ENCODE measurements at regions not wholly inside any gene's neighbourhood (a gene's known extent, or its start where the extent isn't known, plus 50 kb on each side); places are given as distances from the start of the nearest gene placed in this dataset.

DNA sequence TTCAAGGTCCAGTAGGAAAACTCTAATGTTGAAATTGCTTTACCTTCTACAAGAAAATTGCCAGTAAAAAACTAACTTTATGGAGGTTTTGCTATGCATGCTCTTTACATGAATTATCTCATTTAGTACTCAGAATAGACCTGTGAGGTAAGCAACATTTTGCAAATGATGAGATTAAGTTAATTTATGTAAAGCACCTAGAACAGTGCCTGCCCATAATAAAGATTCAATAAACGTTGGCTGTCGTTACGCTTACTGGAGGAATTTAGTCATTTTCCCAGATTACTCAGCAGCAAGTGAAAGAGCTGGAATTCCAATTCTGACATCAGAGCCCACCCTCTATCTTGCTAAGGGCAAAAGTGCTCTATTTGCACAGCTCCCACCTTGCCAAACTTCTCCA lies 69.4 kb upstream of the ARID1B start:
- Histone ChIP-seq H3K4me3 (no peak overlapping the region), H3K36me3 (no peaks in the 10 kb centered on the region), H3K27ac (no peak overlapping the region), H3K27me3 (no peaks in the 10 kb centered on the region), H3K4me1 (no peaks in the 10 kb centered on the region), H3K9me3 (no peaks in the 10 kb centered on the region)
- 71 to 84% methylated on average over 3 of the region's 3 CpGs for WGBS, 2 donors
- TF ChIP-seq EP300 (IDR thresholded peaks at IDR 0.05) (no peak), POLR2A (IDR thresholded peaks at IDR 0.05) (no peak)
- intact Hi-C loops (cut with DNase I), result no loop called here
- no peak for DNase-seq

DNA sequence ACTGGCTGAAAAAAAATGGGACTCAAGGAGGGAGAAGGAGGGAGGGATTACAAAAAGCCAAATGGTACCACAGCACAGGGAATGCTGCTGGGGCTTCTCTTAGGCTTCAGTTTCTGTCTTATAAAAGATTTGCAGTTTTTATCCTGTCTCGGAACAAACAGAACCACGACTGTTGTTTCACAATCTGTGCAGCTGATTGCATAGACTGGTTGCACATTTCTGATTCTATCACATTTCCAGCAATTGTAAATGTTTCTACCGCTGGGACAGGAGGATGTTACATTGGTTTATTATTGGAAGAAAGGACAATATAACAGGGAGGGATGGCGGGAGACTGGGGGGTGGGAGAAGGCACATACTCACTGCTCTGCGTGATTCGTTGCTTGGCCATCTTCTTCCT lies 73.5 kb upstream of the ARID1B start:
- Histone ChIP-seq H3K27ac (no peak overlapping the region), H3K4me1 (no peaks in the 10 kb centered on the region), H3K4me3 (no peak overlapping the region), H3K27me3 (no peaks in the 10 kb centered on the region), H3K9me3 (no peaks in the 10 kb centered on the region), H3K36me3 (no peaks in the 10 kb centered on the region)
- intact Hi-C loops (cut with DNase I), result no loop called here
- no peak for DNase-seq
- 61 to 67% methylated on average over 6 of the region's 6 CpGs for WGBS, 2 donors
- TF ChIP-seq, protein P1, sequence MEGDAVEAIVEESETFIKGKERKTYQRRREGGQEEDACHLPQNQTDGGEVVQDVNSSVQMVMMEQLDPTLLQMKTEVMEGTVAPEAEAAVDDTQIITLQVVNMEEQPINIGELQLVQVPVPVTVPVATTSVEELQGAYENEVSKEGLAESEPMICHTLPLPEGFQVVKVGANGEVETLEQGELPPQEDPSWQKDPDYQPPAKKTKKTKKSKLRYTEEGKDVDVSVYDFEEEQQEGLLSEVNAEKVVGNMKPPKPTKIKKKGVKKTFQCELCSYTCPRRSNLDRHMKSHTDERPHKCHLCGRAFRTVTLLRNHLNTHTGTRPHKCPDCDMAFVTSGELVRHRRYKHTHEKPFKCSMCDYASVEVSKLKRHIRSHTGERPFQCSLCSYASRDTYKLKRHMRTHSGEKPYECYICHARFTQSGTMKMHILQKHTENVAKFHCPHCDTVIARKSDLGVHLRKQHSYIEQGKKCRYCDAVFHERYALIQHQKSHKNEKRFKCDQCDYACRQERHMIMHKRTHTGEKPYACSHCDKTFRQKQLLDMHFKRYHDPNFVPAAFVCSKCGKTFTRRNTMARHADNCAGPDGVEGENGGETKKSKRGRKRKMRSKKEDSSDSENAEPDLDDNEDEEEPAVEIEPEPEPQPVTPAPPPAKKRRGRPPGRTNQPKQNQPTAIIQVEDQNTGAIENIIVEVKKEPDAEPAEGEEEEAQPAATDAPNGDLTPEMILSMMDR (IDR thresholded peaks at IDR 0.05), result no peak
- TF ChIP-seq POLR2A (IDR thresholded peaks at IDR 0.05), result no peak
- TF ChIP-seq EP300 (IDR thresholded peaks at IDR 0.05), result no peak
- TF ChIP-seq POLR2AphosphoS5 (IDR thresholded peaks at IDR 0.05), result no peak

DNA sequence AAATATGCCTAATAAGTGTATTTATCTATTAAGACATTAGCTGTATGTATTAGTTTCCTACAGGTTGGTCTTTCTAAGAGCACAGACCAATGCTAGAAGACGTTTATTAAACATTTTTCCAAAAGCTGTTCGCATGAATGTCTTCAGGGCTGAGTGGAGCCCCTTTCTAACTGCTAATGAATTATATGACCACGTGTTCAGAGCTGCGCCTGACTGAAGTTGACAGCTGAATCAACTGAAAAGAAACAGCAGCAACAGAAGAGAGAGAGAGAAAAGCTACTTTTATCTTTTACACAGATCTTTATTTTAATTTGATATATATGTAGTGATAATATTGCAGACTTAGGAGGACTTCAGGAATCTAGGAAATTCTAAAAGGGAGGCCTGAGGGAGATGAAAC lies 75.2 kb upstream of the ARID1B start:
- Histone ChIP-seq H3K36me3 (no peaks in the 10 kb centered on the region), H3K27ac (no peak overlapping the region), H3K4me3 (no peak overlapping the region), H3K27me3 (no peaks in the 10 kb centered on the region), H3K9me3 (no peaks in the 10 kb centered on the region), H3K4me1 (no peaks in the 10 kb centered on the region)
- DNase-seq, result no peak
- no peak for TF ChIP-seq POLR2AphosphoS5 (IDR thresholded peaks at IDR 0.05)
- no peak for TF ChIP-seq EP300 (IDR thresholded peaks at IDR 0.05)
- no peak for TF ChIP-seq POLR2A (IDR thresholded peaks at IDR 0.05)
- TF ChIP-seq, protein P1 (IDR thresholded peaks at IDR 0.05), result no peak
- 66 to 80% methylated on average over 4 of the region's 4 CpGs for WGBS, 2 donors
- intact Hi-C loops (cut with DNase I), result no loop called here

DNA sequence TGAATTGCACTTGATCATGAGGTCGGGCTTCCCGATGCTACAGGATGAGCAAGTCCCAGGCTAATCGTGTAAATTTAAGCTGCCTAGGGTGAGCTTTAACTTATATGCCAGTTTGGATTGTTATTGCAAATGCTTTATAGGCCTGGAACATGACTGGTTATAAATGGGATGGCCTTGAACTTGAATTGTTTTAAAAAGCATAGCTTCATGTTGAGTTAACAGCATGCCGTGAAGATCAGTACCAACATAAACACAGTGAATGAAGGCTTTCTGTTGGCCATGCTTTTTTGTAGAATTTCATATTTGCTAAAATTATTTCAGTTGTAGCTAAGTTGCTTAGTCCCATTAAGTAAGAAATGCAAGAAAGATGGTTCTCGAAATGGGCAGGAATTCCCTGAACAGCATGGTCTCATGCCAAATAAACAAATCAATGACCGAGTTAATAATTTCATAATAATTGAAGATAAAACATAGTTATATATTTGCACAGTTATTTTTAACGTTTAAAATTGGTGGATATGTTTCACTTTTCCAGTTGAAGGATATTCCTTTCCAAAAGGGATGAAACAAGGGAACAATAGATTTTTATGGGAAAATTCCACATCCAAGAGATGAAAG lies 76.6 kb upstream of the ARID1B start:
- Histone ChIP-seq H3K9me3 (no peaks in the 10 kb centered on the region), H3K4me3 (no peak overlapping the region), H3K36me3 (no peaks in the 10 kb centered on the region), H3K27ac (no peak overlapping the region), H3K27me3 (no peaks in the 10 kb centered on the region), H3K4me1 (no peaks in the 10 kb centered on the region)
- DNase-seq, result no peak
- intact Hi-C loops (cut with DNase I), result no loop called here
- whole genome bisulfite sequencing, 2 donors, result 69 to 88% methylated on average over 7 of the region's 7 CpGs
- TF ChIP-seq EP300 (IDR thresholded peaks at IDR 0.05) (no peak), POLR2AphosphoS5 (IDR thresholded peaks at IDR 0.05) (no peak), POLR2A (IDR thresholded peaks at IDR 0.05) (no peak)
- TF ChIP-seq, protein P1 (IDR thresholded peaks at IDR 0.05), result no peak

DNA sequence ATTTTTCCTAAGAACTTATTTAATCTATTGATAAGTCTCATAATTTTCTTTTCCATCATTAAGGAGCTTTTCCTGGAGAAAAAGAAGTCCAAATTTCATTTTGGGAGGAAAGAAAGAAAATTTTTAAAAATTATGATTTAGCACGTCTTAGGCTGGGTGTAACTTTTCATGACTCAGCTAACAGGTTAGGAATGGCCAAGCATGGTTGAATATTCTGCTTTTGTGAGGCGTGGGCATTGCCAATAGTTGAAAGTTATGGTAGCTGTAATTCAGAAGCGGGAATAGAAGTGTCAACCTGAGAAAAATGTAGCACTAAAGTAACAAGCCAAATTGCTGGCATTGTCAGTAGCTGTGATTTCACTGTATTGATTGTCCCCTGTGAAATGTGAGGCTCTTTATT lies 77.2 kb upstream of the ARID1B start:
- WGBS, 2 donors, result 95% methylated on average over 3 of the region's 3 CpGs
- Histone ChIP-seq H3K4me3 (no peak overlapping the region), H3K27ac (no peak overlapping the region), H3K36me3 (no peaks in the 10 kb centered on the region), H3K27me3 (no peaks in the 10 kb centered on the region), H3K9me3 (no peaks in the 10 kb centered on the region), H3K4me1 (no peaks in the 10 kb centered on the region)
- no peak for TF ChIP-seq POLR2AphosphoS5 (IDR thresholded peaks at IDR 0.05)
- no peak for TF ChIP-seq POLR2A (IDR thresholded peaks at IDR 0.05)
- TF ChIP-seq, protein P1 (IDR thresholded peaks at IDR 0.05), result no peak
- TF ChIP-seq EP300 (IDR thresholded peaks at IDR 0.05), result no peak
- DNase-seq, result no peak
- intact Hi-C loops (cut with DNase I), result no loop called here

Measured in sigmoid colon (tissue), 6 donors.